GM12873 (cell line): ENCODE measurements at regions not wholly inside any gene's neighbourhood (a gene's known extent, or its start where the extent isn't known, plus 50 kb on each side); places are given as distances from the start of the nearest gene placed in this dataset.

Experiments used
- TF ChIP-seq, protein P1 (sequence below): IDR thresholded peaks from 2 replicates; pipeline ENCODE4 v1.5.1; 2012; ENCODE audit warnings: low read depth, mild to moderate bottlenecking, moderate library complexity, low read length, control low read depth; ENCODE audit not compliant: insufficient read depth; ENCODE audit errors: missing control alignments

DNA sequence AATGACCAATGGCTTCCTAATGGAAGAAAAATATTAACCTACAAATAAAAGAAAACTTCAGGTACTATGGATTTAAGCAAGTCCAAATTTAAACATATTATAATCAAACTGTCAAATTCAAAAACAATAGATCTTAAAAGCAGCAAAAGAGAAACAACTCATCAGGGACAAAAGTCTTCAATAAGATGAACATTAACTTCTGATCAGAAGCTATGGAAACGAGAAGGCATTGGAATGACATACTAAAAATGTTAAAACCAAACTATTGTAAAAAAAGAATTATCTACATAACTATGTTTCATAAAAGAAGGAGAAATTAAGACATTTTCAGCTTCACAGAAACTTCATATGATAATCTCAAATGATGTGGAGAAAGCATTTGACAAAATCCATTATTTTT lies 334.7 kb downstream of the ANKRD7 start:
- TF ChIP-seq, protein P1, sequence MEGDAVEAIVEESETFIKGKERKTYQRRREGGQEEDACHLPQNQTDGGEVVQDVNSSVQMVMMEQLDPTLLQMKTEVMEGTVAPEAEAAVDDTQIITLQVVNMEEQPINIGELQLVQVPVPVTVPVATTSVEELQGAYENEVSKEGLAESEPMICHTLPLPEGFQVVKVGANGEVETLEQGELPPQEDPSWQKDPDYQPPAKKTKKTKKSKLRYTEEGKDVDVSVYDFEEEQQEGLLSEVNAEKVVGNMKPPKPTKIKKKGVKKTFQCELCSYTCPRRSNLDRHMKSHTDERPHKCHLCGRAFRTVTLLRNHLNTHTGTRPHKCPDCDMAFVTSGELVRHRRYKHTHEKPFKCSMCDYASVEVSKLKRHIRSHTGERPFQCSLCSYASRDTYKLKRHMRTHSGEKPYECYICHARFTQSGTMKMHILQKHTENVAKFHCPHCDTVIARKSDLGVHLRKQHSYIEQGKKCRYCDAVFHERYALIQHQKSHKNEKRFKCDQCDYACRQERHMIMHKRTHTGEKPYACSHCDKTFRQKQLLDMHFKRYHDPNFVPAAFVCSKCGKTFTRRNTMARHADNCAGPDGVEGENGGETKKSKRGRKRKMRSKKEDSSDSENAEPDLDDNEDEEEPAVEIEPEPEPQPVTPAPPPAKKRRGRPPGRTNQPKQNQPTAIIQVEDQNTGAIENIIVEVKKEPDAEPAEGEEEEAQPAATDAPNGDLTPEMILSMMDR = no peak

DNA sequence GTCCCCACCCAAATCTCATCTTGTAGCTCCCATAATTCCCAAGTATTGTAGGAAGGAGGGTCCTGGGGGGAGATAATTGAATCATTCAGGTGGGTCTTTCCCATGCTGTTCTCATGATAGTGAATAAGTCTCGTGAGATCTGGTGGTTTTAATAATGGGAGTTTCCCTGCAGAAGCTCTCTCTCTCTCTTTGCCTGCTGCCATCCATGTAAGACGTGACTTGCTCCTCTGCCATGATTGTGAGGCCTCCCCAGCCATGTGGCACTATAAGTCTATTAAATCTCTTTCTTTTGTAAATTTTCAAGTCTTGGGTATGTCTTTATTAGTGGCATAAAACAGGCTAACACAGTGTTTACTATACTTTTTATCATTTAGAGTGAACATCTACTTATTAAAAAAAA lies 338.8 kb downstream of the ANKRD7 start:
- TF ChIP-seq, protein P1 = no peak

DNA sequence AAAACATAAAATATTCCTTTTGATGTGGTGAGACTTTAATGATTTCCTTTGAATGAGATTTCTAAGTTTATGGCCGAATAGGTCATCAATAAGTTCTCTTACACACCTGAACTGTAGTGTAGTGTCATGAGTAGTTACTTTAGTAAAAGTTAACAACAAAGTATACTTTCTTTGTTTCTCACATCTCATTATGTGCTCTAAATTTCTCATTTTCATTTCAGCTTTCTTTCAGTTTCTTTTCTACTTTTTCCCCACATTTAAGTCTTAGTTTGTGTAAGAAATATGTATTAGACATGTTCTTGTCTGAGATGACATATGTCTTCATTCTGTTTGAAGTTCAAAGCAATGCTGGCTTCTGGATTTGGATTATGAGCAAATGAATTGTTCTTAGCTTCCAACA lies 348.1 kb downstream of the ANKRD7 start:
- TF ChIP-seq, protein P1 = no peak

DNA sequence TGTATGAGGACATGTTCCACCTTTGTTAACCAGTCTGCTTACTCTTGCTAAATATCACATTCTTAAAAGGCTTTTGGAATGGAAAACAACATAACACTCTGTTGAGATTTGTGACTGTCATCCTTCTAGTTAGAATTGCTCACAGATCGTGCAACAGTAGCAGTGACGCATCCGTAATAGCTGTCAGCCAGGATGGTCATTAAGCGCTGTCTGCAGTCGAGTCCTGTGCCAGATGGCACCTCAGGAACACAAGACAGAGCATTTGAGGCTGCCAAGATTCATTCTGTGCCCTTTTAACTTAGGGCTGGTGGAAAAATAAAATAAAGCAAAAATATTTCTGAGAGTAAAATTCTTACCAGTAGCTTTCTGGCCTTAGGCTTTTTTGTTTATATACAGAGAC lies 348.6 kb downstream of the ANKRD7 start:
- TF ChIP-seq, protein P1 = no peak

DNA sequence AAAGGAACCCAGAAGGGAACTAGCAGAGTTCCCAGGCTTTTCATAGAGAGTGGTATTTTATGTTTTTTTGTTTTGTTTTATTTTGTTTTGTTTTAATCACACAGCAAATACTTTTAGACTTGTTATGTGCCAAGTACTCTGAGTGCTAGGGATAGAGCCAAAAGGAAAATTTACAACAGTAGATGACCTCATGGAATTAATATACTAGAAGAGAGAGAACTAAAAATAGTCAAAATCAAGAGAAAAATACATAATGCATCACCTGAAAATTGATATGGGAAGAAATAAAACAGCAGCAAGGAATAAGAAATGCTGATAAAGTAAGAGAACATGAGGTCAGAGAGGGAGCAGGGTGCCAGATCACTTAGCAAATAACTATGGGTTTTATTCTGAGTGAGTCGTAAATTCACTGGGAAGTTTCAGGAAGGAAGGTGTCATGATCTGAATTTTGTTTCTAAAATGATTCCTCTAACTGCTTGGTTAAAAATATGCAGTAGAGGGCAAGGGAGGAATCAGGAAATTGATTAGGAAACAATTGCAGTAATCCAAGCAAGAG lies 351.0 kb downstream of the ANKRD7 start:
- TF ChIP-seq, protein P1 = no peak

DNA sequence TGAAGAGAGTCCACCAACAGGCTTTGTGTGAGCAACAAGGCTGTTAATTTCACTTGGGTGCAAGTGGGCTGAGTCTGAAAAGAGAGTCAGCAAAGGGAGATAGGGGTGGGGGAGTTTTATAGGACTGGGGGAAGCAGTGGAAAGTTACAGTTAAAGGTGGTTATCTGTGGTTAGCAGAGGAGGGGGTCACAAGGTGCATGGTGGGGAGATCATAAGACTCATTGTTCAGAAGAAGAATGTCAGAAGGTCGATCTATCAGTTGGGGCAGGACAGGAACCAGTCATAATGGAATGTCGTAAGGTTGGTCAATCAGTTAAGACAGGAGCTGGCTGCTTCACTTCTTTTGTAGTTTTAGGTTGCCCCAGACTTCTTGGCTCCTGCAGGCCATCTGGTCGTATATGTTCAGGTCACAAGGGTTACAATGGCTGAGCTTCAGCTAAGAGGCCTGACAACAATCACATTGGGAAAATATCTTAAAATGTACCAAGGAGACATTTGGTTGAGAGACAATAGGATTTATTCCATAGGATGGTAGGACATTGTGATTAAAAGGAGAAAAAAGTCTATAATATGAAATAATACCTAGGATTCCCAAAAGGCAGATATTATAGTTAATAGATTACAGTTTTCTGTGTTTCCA lies 356.4 kb downstream of the ANKRD7 start:
- TF ChIP-seq, protein P1 = no peak

DNA sequence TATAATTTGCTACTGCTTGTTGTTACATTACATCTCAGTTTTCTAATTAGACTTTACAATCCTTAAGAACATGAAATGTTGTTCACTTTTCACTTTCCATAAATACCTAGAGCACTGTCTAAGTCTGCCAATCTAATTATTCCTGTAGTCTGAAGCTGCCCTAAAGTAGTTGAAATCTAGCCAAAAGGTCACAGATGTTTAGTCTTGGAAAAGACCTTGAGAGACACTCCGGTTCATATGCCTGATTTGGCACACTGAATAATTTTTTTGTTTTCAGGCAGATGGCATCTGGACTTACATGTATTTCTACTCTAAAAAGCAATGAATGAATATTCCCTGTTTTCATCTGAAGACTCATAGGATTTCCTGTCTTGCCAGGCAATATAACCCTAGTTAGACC lies 359.1 kb downstream of the ANKRD7 start:
- TF ChIP-seq, protein P1 = no peak
